GM12878 (cell line): ENCODE measurements at regions not wholly inside any gene's neighbourhood (a gene's known extent, or its start where the extent isn't known, plus 50 kb on each side); places are given as distances from the start of the nearest gene placed in this dataset.
A peak's percentile ranks its signal among the peaks of the same experiment; 100 is the strongest.

Source experiments
- BACH1 ChIP-seq: fragments of 450-650 bp; IDR thresholded peaks from 2 replicates; pipeline ENCODE4 v1.6.1; 2017; ENCODE audit warnings: mild to moderate bottlenecking, borderline replicate concordance
- CBX3 ChIP-seq: fragments of 200-600 bp; sonication (generic); IDR thresholded peaks from 2 replicates; pipeline ENCODE4 v1.6.1; 2016; ENCODE audit warnings: low read depth, borderline replicate concordance
- CREM ChIP-seq: IDR thresholded peaks from 2 replicates; pipeline ENCODE4 v1.6.1; 2014; ENCODE audit warnings: antibody characterized with exemption, low read depth
- EED ChIP-seq: sonication (generic); IDR thresholded peaks from 2 replicates; pipeline ENCODE4 v1.6.1; 2016; ENCODE audit warnings: antibody characterized with exemption, low read depth
- FOS ChIP-seq: IDR thresholded peaks from 3 replicates; pipeline ENCODE4 v1.6.1; 2011; ENCODE audit warnings: borderline replicate concordance; ENCODE audit not compliant: insufficient read length; ENCODE audit errors: extremely low read depth
- JUND ChIP-seq: IDR thresholded peaks from 2 replicates; pipeline ENCODE4 v1.6.1; 2012; ENCODE audit warnings: low read depth, mild to moderate bottlenecking, low read length, improper control_type of control experiment, moderate library complexity
- MEF2B ChIP-seq: fragments of 450-650 bp; IDR thresholded peaks from 2 replicates; pipeline ENCODE4 v1.6.1; 2018; ENCODE audit warnings: mild to moderate bottlenecking, moderate library complexity; ENCODE audit not compliant: partially characterized antibody, poor library complexity, severe bottlenecking
- MTA2 ChIP-seq: fragments of 450-650 bp; IDR thresholded peaks from 2 replicates; pipeline ENCODE4 v1.6.1; 2016; ENCODE audit warnings: low read depth, mild to moderate bottlenecking, moderate library complexity
- MYC ChIP-seq: IDR thresholded peaks from 2 replicates; pipeline ENCODE4 v1.6.1; 2011; ENCODE audit warnings: mild to moderate bottlenecking, low read length, moderate library complexity, inconsistent platforms; ENCODE audit not compliant: insufficient read depth, insufficient replicate concordance, insufficient read length, severe bottlenecking
- NR2C1 ChIP-seq: fragments of 450-650 bp; IDR thresholded peaks from 2 replicates; pipeline ENCODE4 v1.6.1; 2017; ENCODE audit warnings: antibody characterized with exemption, mild to moderate bottlenecking, moderate library complexity
- RB1 ChIP-seq: fragments of 450-650 bp; formaldehyde crosslinking; IDR thresholded peaks from 2 replicates; pipeline ENCODE4 v1.6.1; 2017; ENCODE audit warnings: mild to moderate bottlenecking, borderline replicate concordance
- RBBP5 ChIP-seq: fragments of 200-600 bp; sonication (generic); conservative IDR thresholded peaks from 2 replicates; pipeline ENCODE4 v1.6.1; 2016
- SIX5 ChIP-seq: IDR thresholded peaks from 2 replicates; pipeline ENCODE4 v1.6.1; 2011; ENCODE audit warnings: mild to moderate bottlenecking, low read depth, low read length, moderate library complexity; ENCODE audit not compliant: severe bottlenecking
- SMARCA5 ChIP-seq: fragments of 450-650 bp; IDR thresholded peaks from 2 replicates; pipeline ENCODE4 v1.6.1; 2017; ENCODE audit warnings: mild to moderate bottlenecking
- SMC3 ChIP-seq: IDR thresholded peaks from 2 replicates; pipeline ENCODE4 v1.6.1; 2011; ENCODE audit warnings: low read length, improper control_type of control experiment, borderline replicate concordance
- STAT3 ChIP-seq: IDR thresholded peaks from 2 replicates; pipeline ENCODE4 v1.6.1; 2011; ENCODE audit warnings: low read depth, low read length, improper control_type of control experiment
- TCF12 ChIP-seq: IDR thresholded peaks from 2 replicates; pipeline ENCODE4 v1.6.1; 2011; ENCODE audit warnings: low read depth, mild to moderate bottlenecking, low read length
- ZNF384 ChIP-seq: IDR thresholded peaks from 2 replicates; pipeline ENCODE4 v1.6.1; 2012; ENCODE audit warnings: low read depth, mild to moderate bottlenecking, low read length, improper control_type of control experiment, borderline replicate concordance
- ZNF622 ChIP-seq: fragments of 450-650 bp; IDR thresholded peaks from 2 replicates; pipeline ENCODE4 v1.6.1; 2017; ENCODE audit warnings: mild to moderate bottlenecking, inconsistent platforms
- TF ChIP-seq, protein P1 (sequence below): fragments of 450-650 bp; IDR thresholded peaks from 2 replicates; pipeline ENCODE4 v1.6.1; 2018; ENCODE audit warnings: mild to moderate bottlenecking, low read depth, moderate library complexity; ENCODE audit not compliant: partially characterized antibody
- TF ChIP-seq, protein P2 (sequence below): IDR thresholded peaks from 2 replicates; pipeline ENCODE4 v1.6.1; 2011; ENCODE audit warnings: borderline replicate concordance, low read depth, mild to moderate bottlenecking, moderate library complexity, mixed read lengths, low read length; ENCODE audit not compliant: insufficient read depth; ENCODE audit errors: extremely low read length
- TF ChIP-seq, protein P3 (sequence below): IDR thresholded peaks from 2 replicates; pipeline ENCODE4 v1.6.1; 2012; ENCODE audit warnings: low read length, inconsistent platforms
- TF ChIP-seq, protein P4 (sequence below): fragments of 450-650 bp; IDR thresholded peaks from 2 replicates; pipeline ENCODE4 v1.6.1; 2016; ENCODE audit warnings: mild to moderate bottlenecking

DNA sequence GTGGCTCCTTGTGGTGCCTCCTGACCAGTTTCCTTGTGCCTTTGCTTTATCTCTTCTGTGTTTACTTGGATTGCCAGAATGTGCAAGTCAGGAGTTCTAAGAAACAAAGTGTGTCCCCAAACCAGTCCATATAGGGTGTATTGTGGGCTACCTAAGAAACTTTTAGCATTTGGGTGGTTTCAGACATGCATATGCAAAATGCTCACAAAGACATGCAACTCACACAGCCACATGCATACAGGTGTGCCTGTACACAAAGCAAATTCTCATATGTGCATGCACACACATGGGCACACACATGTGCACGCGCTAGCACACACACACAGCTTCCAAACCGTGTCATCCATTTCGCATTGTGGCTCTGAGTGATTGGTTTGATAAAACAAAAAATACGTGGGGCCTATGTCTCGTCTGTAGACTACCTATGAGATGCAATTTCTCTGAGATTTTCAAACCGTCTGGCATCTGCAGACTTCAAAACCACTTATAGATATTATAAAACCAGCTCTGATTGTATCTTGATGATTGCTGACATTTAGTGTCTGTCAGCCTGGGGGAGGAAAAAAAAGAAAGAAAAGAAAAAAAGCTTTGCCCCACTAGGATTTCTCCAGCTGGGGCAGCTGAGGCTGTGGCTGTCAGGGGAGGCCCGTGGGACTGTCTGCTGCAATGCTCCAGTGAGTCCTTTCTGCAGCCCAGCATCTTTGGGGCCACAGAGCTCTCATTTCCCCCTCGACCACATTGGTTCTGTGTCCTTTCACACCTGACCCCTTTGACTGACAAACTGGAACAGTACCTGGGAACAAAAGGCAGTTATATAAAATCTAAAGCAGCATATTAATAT is 556.1 kb downstream of the CMPK2 start (continued):
- TF ChIP-seq EED (0 out of 2 replicates have a peak, but pooled peaks have one; percentile 19), RB1 (no peak), CBX3 (no peak), TCF12 (peak; percentile 82), JUND (no peak), CREM (no peak), RBBP5 (no peak), STAT3 (no peak), BACH1 (no peak), MYC (no peak), SMARCA5 (no peak; the same call in 1 of the 2 replicates), MTA2 (peak; percentile 56), ZNF384 (peak; percentile 66; the same call in 1 of the 2 replicates), ZNF622 (no peak), SMC3 (peak; percentile 13; the same call in 1 of the 2 replicates), MEF2B (peak; percentile 82), FOS (no peak), NR2C1 (0 out of 2 replicates have a peak, but pooled peaks have one; percentile 10), SIX5 (no peak)
- TF ChIP-seq, protein P1, sequence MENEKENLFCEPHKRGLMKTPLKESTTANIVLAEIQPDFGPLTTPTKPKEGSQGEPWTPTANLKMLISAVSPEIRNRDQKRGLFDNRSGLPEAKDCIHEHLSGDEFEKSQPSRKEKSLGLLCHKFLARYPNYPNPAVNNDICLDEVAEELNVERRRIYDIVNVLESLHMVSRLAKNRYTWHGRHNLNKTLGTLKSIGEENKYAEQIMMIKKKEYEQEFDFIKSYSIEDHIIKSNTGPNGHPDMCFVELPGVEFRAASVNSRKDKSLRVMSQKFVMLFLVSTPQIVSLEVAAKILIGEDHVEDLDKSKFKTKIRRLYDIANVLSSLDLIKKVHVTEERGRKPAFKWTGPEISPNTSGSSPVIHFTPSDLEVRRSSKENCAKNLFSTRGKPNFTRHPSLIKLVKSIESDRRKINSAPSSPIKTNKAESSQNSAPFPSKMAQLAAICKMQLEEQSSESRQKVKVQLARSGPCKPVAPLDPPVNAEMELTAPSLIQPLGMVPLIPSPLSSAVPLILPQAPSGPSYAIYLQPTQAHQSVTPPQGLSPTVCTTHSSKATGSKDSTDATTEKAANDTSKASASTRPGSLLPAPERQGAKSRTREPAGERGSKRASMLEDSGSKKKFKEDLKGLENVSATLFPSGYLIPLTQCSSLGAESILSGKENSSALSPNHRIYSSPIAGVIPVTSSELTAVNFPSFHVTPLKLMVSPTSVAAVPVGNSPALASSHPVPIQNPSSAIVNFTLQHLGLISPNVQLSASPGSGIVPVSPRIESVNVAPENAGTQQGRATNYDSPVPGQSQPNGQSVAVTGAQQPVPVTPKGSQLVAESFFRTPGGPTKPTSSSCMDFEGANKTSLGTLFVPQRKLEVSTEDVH: no peak
- TF ChIP-seq, protein P2, sequence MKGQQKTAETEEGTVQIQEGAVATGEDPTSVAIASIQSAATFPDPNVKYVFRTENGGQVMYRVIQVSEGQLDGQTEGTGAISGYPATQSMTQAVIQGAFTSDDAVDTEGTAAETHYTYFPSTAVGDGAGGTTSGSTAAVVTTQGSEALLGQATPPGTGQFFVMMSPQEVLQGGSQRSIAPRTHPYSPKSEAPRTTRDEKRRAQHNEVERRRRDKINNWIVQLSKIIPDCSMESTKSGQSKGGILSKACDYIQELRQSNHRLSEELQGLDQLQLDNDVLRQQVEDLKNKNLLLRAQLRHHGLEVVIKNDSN: no peak
- TF ChIP-seq, protein P3, sequence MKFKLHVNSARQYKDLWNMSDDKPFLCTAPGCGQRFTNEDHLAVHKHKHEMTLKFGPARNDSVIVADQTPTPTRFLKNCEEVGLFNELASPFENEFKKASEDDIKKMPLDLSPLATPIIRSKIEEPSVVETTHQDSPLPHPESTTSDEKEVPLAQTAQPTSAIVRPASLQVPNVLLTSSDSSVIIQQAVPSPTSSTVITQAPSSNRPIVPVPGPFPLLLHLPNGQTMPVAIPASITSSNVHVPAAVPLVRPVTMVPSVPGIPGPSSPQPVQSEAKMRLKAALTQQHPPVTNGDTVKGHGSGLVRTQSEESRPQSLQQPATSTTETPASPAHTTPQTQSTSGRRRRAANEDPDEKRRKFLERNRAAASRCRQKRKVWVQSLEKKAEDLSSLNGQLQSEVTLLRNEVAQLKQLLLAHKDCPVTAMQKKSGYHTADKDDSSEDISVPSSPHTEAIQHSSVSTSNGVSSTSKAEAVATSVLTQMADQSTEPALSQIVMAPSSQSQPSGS: peak; percentile 36; the same call in 1 of the 2 replicates
- TF ChIP-seq, protein P4, sequence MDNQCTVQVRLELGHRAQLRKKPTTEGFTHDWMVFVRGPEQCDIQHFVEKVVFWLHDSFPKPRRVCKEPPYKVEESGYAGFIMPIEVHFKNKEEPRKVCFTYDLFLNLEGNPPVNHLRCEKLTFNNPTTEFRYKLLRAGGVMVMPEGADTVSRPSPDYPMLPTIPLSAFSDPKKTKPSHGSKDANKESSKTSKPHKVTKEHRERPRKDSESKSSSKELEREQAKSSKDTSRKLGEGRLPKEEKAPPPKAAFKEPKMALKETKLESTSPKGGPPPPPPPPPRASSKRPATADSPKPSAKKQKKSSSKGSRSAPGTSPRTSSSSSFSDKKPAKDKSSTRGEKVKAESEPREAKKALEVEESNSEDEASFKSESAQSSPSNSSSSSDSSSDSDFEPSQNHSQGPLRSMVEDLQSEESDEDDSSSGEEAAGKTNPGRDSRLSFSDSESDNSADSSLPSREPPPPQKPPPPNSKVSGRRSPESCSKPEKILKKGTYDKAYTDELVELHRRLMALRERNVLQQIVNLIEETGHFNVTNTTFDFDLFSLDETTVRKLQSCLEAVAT: no peak
